Astrocyte (in vitro differentiated cells and primary cell): ENCODE measurements at regions not wholly inside any gene's neighbourhood (a gene's known extent, or its start where the extent isn't known, plus 50 kb on each side); places are given as distances from the start of the nearest gene placed in this dataset.

Source experiments
- EZH2 ChIP-seq: IDR thresholded peaks from 2 replicates; pipeline ENCODE4 v1.6.1; 2012; ENCODE audit warnings: mild to moderate bottlenecking, low read length, inconsistent platforms; ENCODE audit not compliant: insufficient read depth
- TF ChIP-seq, protein P1 (sequence below): IDR thresholded peaks from 2 replicates; pipeline ENCODE4 v1.5.1; 2011; ENCODE audit warnings: low read depth, mild to moderate bottlenecking, inconsistent platforms, low read length, moderate library complexity; ENCODE audit not compliant: insufficient read depth

DNA sequence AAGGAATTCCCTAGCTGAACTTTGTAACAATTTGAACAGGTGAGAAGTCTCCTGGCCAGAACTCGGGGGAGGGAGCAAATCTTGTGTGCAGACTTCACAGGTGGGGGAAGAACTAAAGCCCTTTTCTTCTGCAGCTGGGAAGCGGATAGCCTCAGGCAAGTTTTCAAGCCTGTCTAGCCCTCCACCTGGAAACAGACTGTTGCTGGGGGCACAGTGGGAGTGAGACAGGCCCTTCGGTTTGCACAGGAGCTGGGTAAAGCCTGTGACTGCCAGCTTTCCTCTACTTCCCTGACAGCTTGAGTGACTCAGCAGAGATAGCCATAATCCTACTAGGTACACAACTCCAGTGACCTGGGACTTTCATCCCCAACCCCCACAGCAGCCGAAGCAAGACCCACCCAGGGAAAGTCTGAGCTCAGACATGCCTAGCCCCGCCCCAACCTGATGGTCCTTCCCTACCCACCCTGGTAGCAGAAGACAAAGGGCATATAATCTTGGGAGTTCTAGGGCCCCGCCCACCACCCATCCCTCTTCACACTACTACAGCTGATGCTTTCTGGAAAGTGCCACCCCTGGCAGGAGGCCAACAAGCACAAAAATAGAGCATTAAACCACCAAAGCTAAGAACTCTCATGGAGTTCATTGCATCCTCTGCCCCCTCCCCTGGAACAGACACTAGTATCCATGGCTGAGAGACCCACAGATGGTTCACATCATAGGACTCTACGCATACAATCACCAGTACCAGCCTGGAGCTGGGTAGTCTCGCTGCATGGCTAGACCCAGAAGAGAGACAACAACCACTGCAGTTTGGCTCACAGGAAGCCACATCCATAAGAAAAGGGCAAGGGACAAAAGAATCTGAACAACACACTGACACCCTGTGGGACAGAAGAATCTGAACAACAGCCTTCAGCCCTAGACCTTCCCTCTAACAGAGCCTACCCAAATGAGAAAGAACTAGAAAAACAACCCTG is 479.0 kb downstream of the RAP2B start:
- TF ChIP-seq, protein P1, sequence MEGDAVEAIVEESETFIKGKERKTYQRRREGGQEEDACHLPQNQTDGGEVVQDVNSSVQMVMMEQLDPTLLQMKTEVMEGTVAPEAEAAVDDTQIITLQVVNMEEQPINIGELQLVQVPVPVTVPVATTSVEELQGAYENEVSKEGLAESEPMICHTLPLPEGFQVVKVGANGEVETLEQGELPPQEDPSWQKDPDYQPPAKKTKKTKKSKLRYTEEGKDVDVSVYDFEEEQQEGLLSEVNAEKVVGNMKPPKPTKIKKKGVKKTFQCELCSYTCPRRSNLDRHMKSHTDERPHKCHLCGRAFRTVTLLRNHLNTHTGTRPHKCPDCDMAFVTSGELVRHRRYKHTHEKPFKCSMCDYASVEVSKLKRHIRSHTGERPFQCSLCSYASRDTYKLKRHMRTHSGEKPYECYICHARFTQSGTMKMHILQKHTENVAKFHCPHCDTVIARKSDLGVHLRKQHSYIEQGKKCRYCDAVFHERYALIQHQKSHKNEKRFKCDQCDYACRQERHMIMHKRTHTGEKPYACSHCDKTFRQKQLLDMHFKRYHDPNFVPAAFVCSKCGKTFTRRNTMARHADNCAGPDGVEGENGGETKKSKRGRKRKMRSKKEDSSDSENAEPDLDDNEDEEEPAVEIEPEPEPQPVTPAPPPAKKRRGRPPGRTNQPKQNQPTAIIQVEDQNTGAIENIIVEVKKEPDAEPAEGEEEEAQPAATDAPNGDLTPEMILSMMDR: no peak
- no peak for TF ChIP-seq EZH2
